Left kidney (tissue), 1 donor: ENCODE measurements at regions not wholly inside any gene's neighbourhood (a gene's known extent, or its start where the extent isn't known, plus 50 kb on each side); places are given as distances from the start of the nearest gene placed in this dataset.
A peak's percentile ranks its signal among the peaks of the same experiment; 100 is the strongest.
"Not testable (repeated sequence)": the region's sequence is repeated elsewhere in the genome, so short reads cannot be mapped to it uniquely, and the experiment has no call there.

Experiments
- DNase-seq: peaks from one replicate; pipeline ENCODE4 v3.0.0-alpha.2; 2013

- not testable (repeated sequence) for DNase-seq
Measured at GRCh38 chr12:46619474-46619873, 206.3 kb downstream of the SLC38A4 start.

GRCh38 chr12:46617737-46618136 lies 208.1 kb downstream of the SLC38A4 start:
- DNase-seq: not testable (repeated sequence)

- DNase-seq: no peak
Measured at GRCh38 chr12:46617167-46617566, 208.6 kb downstream of the SLC38A4 start.

GRCh38 chr12:46610754-46611153 lies 215.0 kb downstream of the SLC38A4 start:
- DNase-seq: no peak

GRCh38 chr12:46609674-46610073 lies 216.1 kb downstream of the SLC38A4 start:
- DNase-seq: no peak

GRCh38 chr12:46609273-46609623 lies 216.5 kb downstream of the SLC38A4 start:
- no peak for DNase-seq

- no peak for DNase-seq
Measured at GRCh38 chr12:46608431-46609272, 217.1 kb downstream of the SLC38A4 start.

- no peak for DNase-seq
Measured at GRCh38 chr12:46604684-46605083, 221.1 kb downstream of the SLC38A4 start.

- no peak for DNase-seq
Measured at GRCh38 chr12:46603776-46604456, 221.9 kb downstream of the SLC38A4 start.

GRCh38 chr12:46602474-46602873 lies 223.3 kb downstream of the SLC38A4 start:
- DNase-seq: no peak

- no peak for DNase-seq
Measured at GRCh38 chr12:46590991-46591703, 218.6 kb upstream of the SLC38A2 start.

- peak; percentile 10 for DNase-seq
Measured at GRCh38 chr12:46585854-46586621, 213.5 kb upstream of the SLC38A2 start.

GRCh38 chr12:46584098-46584497 lies 211.5 kb upstream of the SLC38A2 start:
- DNase-seq: not testable (repeated sequence)

- not testable (repeated sequence) for DNase-seq
Measured at GRCh38 chr12:46581990-46582389, 209.4 kb upstream of the SLC38A2 start.

- DNase-seq: no peak
Measured at GRCh38 chr12:46580445-46580844, 207.9 kb upstream of the SLC38A2 start.

GRCh38 chr12:46579474-46579873 lies 206.9 kb upstream of the SLC38A2 start:
- DNase-seq: no peak

- no peak for DNase-seq
Measured at GRCh38 chr12:46578190-46578982, 205.8 kb upstream of the SLC38A2 start.

GRCh38 chr12:46577063-46577776 lies 204.6 kb upstream of the SLC38A2 start:
- no peak for DNase-seq

- no peak for DNase-seq
Measured at GRCh38 chr12:46574847-46575246, 202.3 kb upstream of the SLC38A2 start.

GRCh38 chr12:46573347-46573658 lies 200.7 kb upstream of the SLC38A2 start:
- DNase-seq: no peak
